Fibroblast of mammary gland (primary cell): ENCODE measurements at regions not wholly inside any gene's neighbourhood (a gene's known extent, or its start where the extent isn't known, plus 50 kb on each side); places are given as distances from the start of the nearest gene placed in this dataset.

Source experiments
- DNase-seq: peaks from one replicate; pipeline ENCODE4 v3.0.0-alpha.2; 2010; ENCODE audit warnings: low read depth
- H3K4me3 ChIP-seq: 2 replicates; pipeline ENCODE4 v1.5.1; 2011; ENCODE audit warnings: low read depth, mild to moderate bottlenecking, low read length, moderate library complexity; ENCODE audit not compliant: control insufficient read depth
- CTCF ChIP-seq: conservative IDR thresholded peaks from 2 replicates; pipeline ENCODE4 v1.5.1; 2011; ENCODE audit warnings: low read depth, low read length, inconsistent platforms; ENCODE audit not compliant: control insufficient read depth, insufficient read depth

DNA sequence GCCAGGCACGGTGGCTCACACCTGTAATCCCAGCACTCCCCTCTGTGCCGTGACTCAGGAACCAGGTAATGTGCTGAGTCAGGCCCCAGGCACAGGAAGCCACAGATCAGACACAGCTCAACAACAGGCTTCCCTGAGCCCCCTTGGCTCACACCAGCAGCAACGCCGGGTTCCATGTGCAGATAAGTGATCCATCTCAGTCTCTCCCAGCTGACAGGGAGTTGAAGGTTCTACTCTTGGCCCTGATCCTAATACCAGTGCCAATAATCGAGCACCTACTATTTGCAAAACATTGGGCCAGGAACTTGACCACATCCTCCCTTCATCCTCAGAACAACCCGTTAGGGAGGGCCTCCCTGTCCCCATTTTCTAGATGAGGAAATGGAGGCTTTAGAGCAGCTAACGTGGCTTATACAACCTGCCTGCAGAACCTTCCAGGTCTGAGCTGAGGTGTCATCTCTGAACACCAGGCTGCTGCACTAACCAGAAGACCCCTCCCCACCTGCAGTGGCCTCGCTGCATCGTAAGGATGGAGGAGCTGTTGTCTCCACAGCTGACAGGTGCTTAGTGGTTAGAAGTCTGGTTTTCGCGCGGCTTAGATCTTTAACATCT, 64.8 kb upstream of the AMZ2 start:
- H3K4me3 ChIP-seq: no peak overlapping the region
- TF ChIP-seq CTCF: no peak
- no peak for DNase-seq

GRCh38 chr17:68184141-68184571, 63.7 kb upstream of the AMZ2 start:
- H3K4me3 ChIP-seq: no peak overlapping the region
- TF ChIP-seq CTCF: no peak
- DNase-seq: no peak

DNA sequence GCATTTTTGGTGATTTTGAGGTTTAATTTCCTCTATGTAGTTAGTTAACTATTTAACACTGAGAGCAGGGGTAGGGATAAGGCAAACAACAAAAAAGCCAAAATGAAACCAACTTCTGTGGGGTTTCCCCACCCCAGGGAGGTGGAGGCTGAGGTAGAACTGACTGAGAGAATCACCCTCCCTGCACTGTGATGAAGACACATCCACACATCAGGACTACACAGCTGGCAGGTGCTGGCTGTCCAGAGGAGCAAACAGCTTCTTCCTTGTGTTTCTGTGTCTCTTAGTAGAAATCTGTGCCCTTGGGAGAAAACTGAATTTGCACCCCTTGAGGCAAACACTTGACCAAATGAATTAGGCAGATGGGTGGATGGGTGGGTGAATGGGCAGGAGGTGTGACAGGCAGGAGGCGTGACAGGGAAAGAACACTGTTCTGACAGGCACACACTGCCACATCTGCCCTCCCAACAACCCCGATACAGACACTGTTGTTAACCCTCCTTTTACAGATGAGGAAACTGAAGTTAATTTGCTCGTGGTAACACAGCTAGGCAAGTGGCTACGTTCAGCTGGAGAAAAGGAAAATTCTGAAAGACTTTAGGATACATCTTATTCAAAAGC, 62.9 kb upstream of the AMZ2 start:
- DNase-seq: no peak
- no peak for TF ChIP-seq CTCF
- H3K4me3 ChIP-seq: no peak overlapping the region

DNA sequence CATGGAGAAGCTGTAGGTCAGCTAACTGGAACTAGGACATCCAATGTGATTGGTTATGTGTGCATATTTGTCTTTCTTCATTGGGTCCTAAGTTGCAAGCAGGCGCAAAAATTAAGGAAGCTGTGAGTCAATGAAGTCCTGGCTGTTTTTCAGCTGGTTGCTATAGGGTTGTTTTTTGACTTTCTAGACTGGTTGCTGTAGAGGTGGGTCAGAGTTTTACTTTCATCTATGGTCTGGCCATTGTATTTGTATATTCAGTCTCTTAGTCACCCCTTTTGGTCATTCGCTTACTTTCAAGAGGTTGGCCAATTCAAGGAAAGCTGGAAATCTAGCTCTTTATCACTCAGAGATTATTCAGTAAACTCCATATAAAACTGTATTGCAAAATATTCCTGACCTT, 62.0 kb upstream of the AMZ2 start:
- TF ChIP-seq CTCF: no peak
- no peak overlapping the region for H3K4me3 ChIP-seq
- no peak for DNase-seq

DNA sequence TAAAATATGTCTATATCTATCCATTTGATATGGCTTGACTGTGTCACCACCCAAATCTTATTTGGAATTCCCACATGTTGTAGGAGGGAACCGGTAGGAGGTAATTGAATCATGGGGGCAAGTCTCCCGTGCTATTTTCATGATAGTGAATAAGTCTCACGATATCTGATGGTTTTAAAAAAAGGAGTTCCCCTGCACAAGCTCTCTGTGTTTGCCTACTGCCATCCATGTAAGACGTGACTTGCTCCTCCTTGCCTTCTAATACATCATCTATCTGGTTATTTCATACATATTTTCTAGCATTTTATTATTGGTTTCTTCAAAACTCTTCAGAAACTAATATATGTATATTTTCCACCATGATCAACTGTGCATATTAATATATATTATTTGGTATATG, 57.3 kb upstream of the AMZ2 start:
- H3K4me3 ChIP-seq: no peak overlapping the region
- TF ChIP-seq CTCF: no peak
- DNase-seq: no peak

DNA sequence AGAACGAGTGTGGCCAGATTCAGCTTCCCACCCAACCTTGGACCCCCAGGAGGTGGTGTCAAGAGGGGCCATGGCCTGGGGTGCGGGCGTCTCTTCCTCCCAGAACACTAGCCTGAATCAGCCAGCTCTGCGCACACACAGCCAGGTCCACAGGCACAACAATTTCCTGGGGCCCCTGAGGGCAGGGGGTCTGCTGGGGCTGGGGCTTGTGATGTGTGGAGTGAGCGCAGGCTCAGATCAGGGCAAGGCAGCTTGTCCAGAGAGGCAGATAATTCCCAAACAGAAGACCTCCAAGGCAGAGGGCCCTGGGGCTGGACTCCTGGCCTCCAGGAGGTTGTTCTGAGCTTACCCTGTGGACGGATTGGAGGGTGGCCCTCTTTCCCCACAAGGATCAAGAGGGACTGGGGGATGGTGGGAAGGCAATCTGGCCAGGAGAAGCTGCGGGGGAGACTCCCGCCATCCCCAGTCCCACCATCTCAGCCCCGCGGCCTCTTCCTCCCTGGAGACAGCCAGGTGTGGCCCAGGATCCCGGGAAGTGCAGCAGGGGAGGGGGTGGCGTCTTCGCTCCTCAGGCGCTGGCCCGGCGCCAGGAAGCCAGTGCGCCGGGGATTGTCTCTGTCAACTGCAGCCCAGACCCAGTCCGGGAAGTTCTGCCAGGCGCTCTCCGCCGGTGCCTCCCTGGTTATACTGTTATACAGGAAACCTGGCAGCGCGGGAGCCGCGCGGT, 52.0 kb upstream of the AMZ2 start:
- DNase-seq: no peak
- TF ChIP-seq CTCF: no peak
- H3K4me3 ChIP-seq: no peak overlapping the region
